ENCODE measurements at regions not wholly inside any gene's neighbourhood (a gene's known extent, or its start where the extent isn't known, plus 50 kb on each side); places are given as distances from the start of the nearest gene placed in this dataset.
"Not testable (repeated sequence)": the region's sequence is repeated elsewhere in the genome, so short reads cannot be mapped to it uniquely, and the experiment has no call there.

GRCh38 chr2:204389856-204390255 is 155.4 kb upstream of the PARD3B start:
- DNase-seq (ENCODE audit: extremely low spot score) = no peak
- POLR2A ChIA-PET = no interaction called here
- no peak for TF ChIP-seq CTCF (IDR thresholded peaks at IDR 0.05; ENCODE audit: control extremely low read depth, extremely low read depth, low read depth, missing control alignments)
- CTCF ChIA-PET = no interaction called here

- no peak for TF ChIP-seq CTCF (IDR thresholded peaks at IDR 0.05; ENCODE audit: control extremely low read depth, extremely low read depth, low read depth, missing control alignments)
- no peak for DNase-seq (ENCODE audit: extremely low spot score)
- CTCF ChIA-PET = no interaction called here
- POLR2A ChIA-PET = no interaction called here
Observed at GRCh38 chr2:204395539-204395938, 149.7 kb upstream of the PARD3B start.

- TF ChIP-seq CTCF (IDR thresholded peaks at IDR 0.05; ENCODE audit: control extremely low read depth, extremely low read depth, low read depth, missing control alignments) = no peak
- POLR2A ChIA-PET = no interaction called here
- CTCF ChIA-PET = interaction anchor here (1.6 kb wide), 1 partner anchor 9 kb away, joined by 4 read pairs; no protein-coding TSS in a partner anchor
Observed at GRCh38 chr2:204401114-204401513, 144.2 kb upstream of the PARD3B start.

GRCh38 chr2:204407204-204408014 is 137.9 kb upstream of the PARD3B start:
- no peak for TF ChIP-seq CTCF (IDR thresholded peaks at IDR 0.05; ENCODE audit: control extremely low read depth, extremely low read depth, low read depth, missing control alignments)
- no peak for DNase-seq (ENCODE audit: extremely low spot score)
- POLR2A ChIA-PET = no interaction called here
- CTCF ChIA-PET = interaction anchor here (0.9 to 1.1 kb wide), 2 partner anchors 9 to 43 kb away, joined by 3 read pairs; no protein-coding TSS in a partner anchor

More at GRCh38 chr2:204401114-204401513, 144.2 kb upstream of the PARD3B start:
- DNase-seq (ENCODE audit: extremely low spot score) = no peak

GRCh38 chr2:204412782-204413181 is 132.5 kb upstream of the PARD3B start:
- DNase-seq (ENCODE audit: extremely low spot score); CTCF ChIA-PET: not testable (repeated sequence)

GRCh38 chr2:204415406-204416181 is 129.7 kb upstream of the PARD3B start:
- ChIA-PET POLR2A (no interaction called here), CTCF (interaction anchor here (1.2 kb wide), 1 partner anchor 54 kb away, joined by 3 read pairs; no protein-coding TSS in a partner anchor)
- no peak for TF ChIP-seq CTCF (IDR thresholded peaks at IDR 0.05; ENCODE audit: control extremely low read depth, extremely low read depth, low read depth, missing control alignments)

More at GRCh38 chr2:204412782-204413181, 132.5 kb upstream of the PARD3B start:
- POLR2A ChIA-PET = not testable (repeated sequence)

GRCh38 chr2:204416236-204416635 is 129.0 kb upstream of the PARD3B start:
- ChIA-PET CTCF (no interaction called here), POLR2A (no interaction called here)
- no peak for DNase-seq (ENCODE audit: extremely low spot score)
- TF ChIP-seq CTCF (IDR thresholded peaks at IDR 0.05; ENCODE audit: control extremely low read depth, extremely low read depth, low read depth, missing control alignments) = no peak

More at GRCh38 chr2:204415406-204416181, 129.7 kb upstream of the PARD3B start:
- DNase-seq (ENCODE audit: extremely low spot score) = no peak

Data from GM10248 (cell line).